Activated CD4-positive, alpha-beta T cell treated with anti-CD3 and anti-CD28 coated beads, Interleukin-2, amount 10 ng/mL, durations not matched to agents 7 days and 5 days (primary cell): ENCODE measurements at regions not wholly inside any gene's neighbourhood (a gene's known extent, or its start where the extent isn't known, plus 50 kb on each side); places are given as distances from the start of the nearest gene placed in this dataset.

ENCODE experiments used
- CTCF ChIA-PET: fragments of 350-600 bp; sonication (Branson Sonifier 250); formaldehyde crosslinking; loops from one replicate; lab custom pipeline; 2021; ENCODE audit warnings: antibody characterized with exemption; lab: Charles Lee
- POLR2A ChIA-PET: fragments of 350-600 bp; sonication (Branson Sonifier 250); formaldehyde crosslinking; loops from one replicate; lab custom pipeline; 2021; ENCODE audit warnings: antibody characterized with exemption; lab: Charles Lee
- DNase-seq: peaks from one replicate; pipeline ENCODE4 v3.0.0-alpha.2; 2020
- H3K27ac Mint-ChIP-seq: one replicate; pipeline ENCODE4 v1.8.0; 2021; ENCODE audit warnings: mild to moderate bottlenecking, moderate library complexity, mixed read lengths
- H3K27me3 Mint-ChIP-seq: one replicate; pipeline ENCODE4 v1.8.0; 2021; ENCODE audit warnings: mixed read lengths
- H3K36me3 Mint-ChIP-seq: one replicate; pipeline ENCODE4 v1.8.0; 2021; ENCODE audit warnings: low read depth, mixed read lengths
- H3K4me1 Mint-ChIP-seq: one replicate; pipeline ENCODE4 v1.8.0; 2021; ENCODE audit warnings: mixed read lengths
- H3K4me3 Mint-ChIP-seq: one replicate; pipeline ENCODE4 v1.8.0; 2021; ENCODE audit warnings: mild to moderate bottlenecking, moderate library complexity, mixed read lengths
- H3K9me3 Mint-ChIP-seq: one replicate; pipeline ENCODE4 v1.8.0; 2021; ENCODE audit warnings: mixed read lengths

GRCh38 chr11:112310848-112311247, 50.2 kb upstream of the PLET1 start:
- Mint-ChIP-seq H3K4me1 (no peaks in the 10 kb centered on the region), H3K27ac (no peak overlapping the region), H3K9me3 (peaks cover 6% of the 10 kb centered on the region), H3K4me3 (no peak overlapping the region), H3K27me3 (no peaks in the 10 kb centered on the region), H3K36me3 (peaks cover 3% of the 10 kb centered on the region)
- POLR2A ChIA-PET: no interaction called here
- CTCF ChIA-PET: no interaction called here
- no peak for DNase-seq

- H3K36me3 Mint-ChIP-seq: no peaks in the 10 kb centered on the region
- no peaks in the 10 kb centered on the region for H3K4me1 Mint-ChIP-seq
- DNase-seq: no peak
- H3K27me3 Mint-ChIP-seq: no peaks in the 10 kb centered on the region
- CTCF ChIA-PET: no interaction called here
- H3K4me3 Mint-ChIP-seq: no peak overlapping the region
- POLR2A ChIA-PET: no interaction called here
- H3K9me3 Mint-ChIP-seq: no peaks in the 10 kb centered on the region
- H3K27ac Mint-ChIP-seq: no peak overlapping the region
Measured at GRCh38 chr11:112315057-112315720, 54.5 kb upstream of the PLET1 start.

GRCh38 chr11:112315861-112316739, 55.4 kb upstream of the PLET1 start:
- DNase-seq: no peak
- no peaks in the 10 kb centered on the region for H3K36me3 Mint-ChIP-seq
- H3K27ac Mint-ChIP-seq: no peak overlapping the region
- no peaks in the 10 kb centered on the region for H3K4me1 Mint-ChIP-seq
- H3K27me3 Mint-ChIP-seq: no peaks in the 10 kb centered on the region
- no peak overlapping the region for H3K4me3 Mint-ChIP-seq
- ChIA-PET CTCF (interaction anchor here (0.7 kb wide), 1 partner anchor 9 kb away, joined by 3 read pairs; no protein-coding TSS in a partner anchor), POLR2A (no interaction called here)
- H3K9me3 Mint-ChIP-seq: no peaks in the 10 kb centered on the region

GRCh38 chr11:112316971-112317370, 56.3 kb upstream of the PLET1 start:
- POLR2A ChIA-PET: no interaction called here
- Mint-ChIP-seq H3K27me3 (no peaks in the 10 kb centered on the region), H3K4me1 (peaks cover 8% of the 10 kb centered on the region), H3K36me3 (no peaks in the 10 kb centered on the region), H3K4me3 (no peak overlapping the region), H3K9me3 (no peaks in the 10 kb centered on the region), H3K27ac (no peak overlapping the region)
- CTCF ChIA-PET: interaction anchor here (0.7 kb wide), 1 partner anchor 10 kb away, joined by 3 read pairs; no protein-coding TSS in a partner anchor
- DNase-seq: no peak

GRCh38 chr11:112318184-112318591, 57.5 kb upstream of the PLET1 start:
- ChIA-PET POLR2A (no interaction called here), CTCF (interaction anchor here (1.6 kb wide), 1 partner anchor 11 kb away, joined by 4 read pairs; no protein-coding TSS in a partner anchor)
- no peak for DNase-seq
- H3K36me3 Mint-ChIP-seq: no peaks in the 10 kb centered on the region
- H3K4me1 Mint-ChIP-seq: peaks cover 15% of the 10 kb centered on the region
- H3K27me3 Mint-ChIP-seq: no peaks in the 10 kb centered on the region
- no peak overlapping the region for H3K4me3 Mint-ChIP-seq
- no peak overlapping the region for H3K27ac Mint-ChIP-seq
- H3K9me3 Mint-ChIP-seq: peaks cover 2% of the 10 kb centered on the region

GRCh38 chr11:112318661-112319060, 58.0 kb upstream of the PLET1 start:
- peaks cover 15% of the 10 kb centered on the region for H3K4me1 Mint-ChIP-seq
- ChIA-PET POLR2A (no interaction called here), CTCF (interaction anchor here (1.6 kb wide), 1 partner anchor 11 kb away, joined by 4 read pairs; no protein-coding TSS in a partner anchor)
- H3K27me3 Mint-ChIP-seq: no peaks in the 10 kb centered on the region
- no peak overlapping the region for H3K4me3 Mint-ChIP-seq
- H3K27ac Mint-ChIP-seq: no peak overlapping the region
- DNase-seq: no peak
- H3K9me3 Mint-ChIP-seq: peaks cover 3% of the 10 kb centered on the region
- no peaks in the 10 kb centered on the region for H3K36me3 Mint-ChIP-seq

GRCh38 chr11:112320668-112321067, 60.0 kb upstream of the PLET1 start:
- DNase-seq: no peak
- ChIA-PET POLR2A (no interaction called here), CTCF (no interaction called here)
- H3K27ac Mint-ChIP-seq: no peak overlapping the region
- H3K36me3 Mint-ChIP-seq: no peaks in the 10 kb centered on the region
- H3K4me3 Mint-ChIP-seq: no peak overlapping the region
- H3K9me3 Mint-ChIP-seq: peaks cover 5% of the 10 kb centered on the region
- no peaks in the 10 kb centered on the region for H3K27me3 Mint-ChIP-seq
- H3K4me1 Mint-ChIP-seq: peaks cover 15% of the 10 kb centered on the region

- no peaks in the 10 kb centered on the region for H3K36me3 Mint-ChIP-seq
- H3K4me1 Mint-ChIP-seq: peaks cover 15% of the 10 kb centered on the region
- H3K27me3 Mint-ChIP-seq: no peaks in the 10 kb centered on the region
- POLR2A ChIA-PET: no interaction called here
- peaks cover 5% of the 10 kb centered on the region for H3K9me3 Mint-ChIP-seq
- H3K4me3 Mint-ChIP-seq: no peak overlapping the region
- no peak for DNase-seq
- CTCF ChIA-PET: no interaction called here
- no peak overlapping the region for H3K27ac Mint-ChIP-seq
Measured at GRCh38 chr11:112321501-112322172, 61.0 kb upstream of the PLET1 start.

- peaks cover 15% of the 10 kb centered on the region for H3K4me1 Mint-ChIP-seq
- H3K36me3 Mint-ChIP-seq: no peaks in the 10 kb centered on the region
- no peak overlapping the region for H3K4me3 Mint-ChIP-seq
- H3K9me3 Mint-ChIP-seq: peaks cover 7% of the 10 kb centered on the region
- ChIA-PET CTCF (no interaction called here), POLR2A (no interaction called here)
- no peak for DNase-seq
- no peak overlapping the region for H3K27ac Mint-ChIP-seq
- no peaks in the 10 kb centered on the region for H3K27me3 Mint-ChIP-seq
Measured at GRCh38 chr11:112322173-112322790, 61.6 kb upstream of the PLET1 start.

- no peak for DNase-seq
- no peaks in the 10 kb centered on the region for H3K4me1 Mint-ChIP-seq
- ChIA-PET CTCF (no interaction called here), POLR2A (no interaction called here)
- no peak overlapping the region for H3K4me3 Mint-ChIP-seq
- H3K36me3 Mint-ChIP-seq: peaks cover 3% of the 10 kb centered on the region
- peaks cover 6% of the 10 kb centered on the region for H3K9me3 Mint-ChIP-seq
- H3K27ac Mint-ChIP-seq: no peak overlapping the region
- H3K27me3 Mint-ChIP-seq: no peaks in the 10 kb centered on the region
Measured at GRCh38 chr11:112334381-112334780, 73.7 kb upstream of the PLET1 start.

GRCh38 chr11:112336356-112336886, 75.8 kb upstream of the PLET1 start:
- peaks cover under 1% of the 10 kb centered on the region for H3K36me3 Mint-ChIP-seq
- DNase-seq: no peak
- peaks cover under 1% of the 10 kb centered on the region for H3K9me3 Mint-ChIP-seq
- no peak overlapping the region for H3K4me3 Mint-ChIP-seq
- no peaks in the 10 kb centered on the region for H3K4me1 Mint-ChIP-seq
- CTCF ChIA-PET: no interaction called here
- no peaks in the 10 kb centered on the region for H3K27me3 Mint-ChIP-seq
- POLR2A ChIA-PET: no interaction called here
- no peak overlapping the region for H3K27ac Mint-ChIP-seq

GRCh38 chr11:112339566-112339965, 78.9 kb upstream of the PLET1 start:
- Mint-ChIP-seq H3K27ac (no peak overlapping the region), H3K27me3 (no peaks in the 10 kb centered on the region), H3K36me3 (no peaks in the 10 kb centered on the region), H3K4me3 (no peak overlapping the region), H3K4me1 (no peaks in the 10 kb centered on the region), H3K9me3 (no peaks in the 10 kb centered on the region)
- ChIA-PET POLR2A (no interaction called here), CTCF (interaction anchor here (0.6 kb wide), 1 partner anchor 171 kb away, joined by 3 read pairs; no protein-coding TSS in a partner anchor)
- DNase-seq: no peak
